ENCODE measurements at regions not wholly inside any gene's neighbourhood (a gene's known extent, or its start where the extent isn't known, plus 50 kb on each side); places are given as distances from the start of the nearest gene placed in this dataset.
"Not testable (repeated sequence)": the region's sequence is repeated elsewhere in the genome, so short reads cannot be mapped to it uniquely, and the experiment has no call there.

GRCh38 chr11:96708219-96708878 is 318.5 kb downstream of the JRKL start:
- peak; percentile 55 to 94 (median 70) for DNase-seq

- DNase-seq = no peak
Observed at GRCh38 chr11:96713301-96713700, 323.5 kb downstream of the JRKL start.

- no peak for DNase-seq
Observed at GRCh38 chr11:96714689-96715088, 324.9 kb downstream of the JRKL start.

GRCh38 chr11:96715208-96715607 is 325.4 kb downstream of the JRKL start:
- DNase-seq = no peak

GRCh38 chr11:96736601-96737000 is 346.8 kb downstream of the JRKL start:
- DNase-seq = no peak

GRCh38 chr11:96738311-96738710 is 348.5 kb downstream of the JRKL start:
- DNase-seq = no peak

GRCh38 chr11:96741068-96741467 is 351.3 kb downstream of the JRKL start:
- no peak for DNase-seq

GRCh38 chr11:96744697-96745096 is 354.9 kb downstream of the JRKL start:
- DNase-seq = no peak

GRCh38 chr11:96748639-96749370 is 359.0 kb downstream of the JRKL start:
- DNase-seq = no peak

GRCh38 chr11:96751807-96752206 is 362.0 kb downstream of the JRKL start:
- not testable (repeated sequence) for DNase-seq

- no peak for DNase-seq
Observed at GRCh38 chr11:96752221-96752620, 362.4 kb downstream of the JRKL start.

- DNase-seq = no peak
Observed at GRCh38 chr11:96753997-96754396, 364.2 kb downstream of the JRKL start.

- DNase-seq = no peak
Observed at GRCh38 chr11:96755209-96755608, 365.4 kb downstream of the JRKL start.

GRCh38 chr11:96755752-96756151 is 365.9 kb downstream of the JRKL start:
- no peak for DNase-seq

- DNase-seq = no peak
Observed at GRCh38 chr11:96758957-96759356, 369.1 kb downstream of the JRKL start.

- no peak for DNase-seq
Observed at GRCh38 chr11:96760306-96760705, 370.5 kb downstream of the JRKL start.

GRCh38 chr11:96760815-96761214 is 371.0 kb downstream of the JRKL start:
- no peak for DNase-seq

- DNase-seq = no peak
Observed at GRCh38 chr11:96761451-96761850, 371.6 kb downstream of the JRKL start.

GRCh38 chr11:96763244-96763643 is 373.4 kb downstream of the JRKL start:
- no peak for DNase-seq

GRCh38 chr11:96778272-96778671 is 388.5 kb downstream of the JRKL start:
- no peak for DNase-seq

- no peak for DNase-seq
Observed at GRCh38 chr11:96779030-96779429, 389.2 kb downstream of the JRKL start.

GRCh38 chr11:96781082-96781481 is 391.3 kb downstream of the JRKL start:
- no peak for DNase-seq

- peak in 1 of 3 experiments; percentile 47 for DNase-seq
Observed at GRCh38 chr11:96782632-96783031, 392.8 kb downstream of the JRKL start.

- no peak for DNase-seq
Observed at GRCh38 chr11:96783311-96783710, 393.5 kb downstream of the JRKL start.

- peak in 1 of 3 experiments; percentile 16 for DNase-seq
Observed at GRCh38 chr11:96785073-96785472, 395.3 kb downstream of the JRKL start.
